PFSK-1 (cell line): ENCODE measurements at regions not wholly inside any gene's neighbourhood (a gene's known extent, or its start where the extent isn't known, plus 50 kb on each side); places are given as distances from the start of the nearest gene placed in this dataset.

ENCODE experiments used
- FOXP2 ChIP-seq: optimal IDR thresholded peaks from 2 replicates; pipeline ENCODE3; 2011; ENCODE audit warnings: borderline replicate concordance, control low read depth, inconsistent platforms; ENCODE audit not compliant: insufficient read depth; ENCODE audit errors: extremely low read length, extremely low read depth
- POLR2AphosphoS5 ChIP-seq: IDR thresholded peaks from 2 replicates; pipeline ENCODE4 v1.6.1; 2012; ENCODE audit warnings: low read depth, mild to moderate bottlenecking, control low read depth, low read length, moderate library complexity
- SIN3A ChIP-seq: IDR thresholded peaks from 2 replicates; pipeline ENCODE4 v1.6.1; 2012; ENCODE audit warnings: mild to moderate bottlenecking, low read length, moderate library complexity, borderline replicate concordance; ENCODE audit not compliant: insufficient read depth
- TAF1 ChIP-seq: IDR thresholded peaks from 2 replicates; pipeline ENCODE4 v1.6.1; 2012; ENCODE audit warnings: low read length, control low read depth, borderline replicate concordance; ENCODE audit not compliant: insufficient read depth
- TF ChIP-seq, protein P1 (sequence below), 2 experiments: IDR thresholded peaks; 2 replicates each; pipeline versions ENCODE4 v1.6.1 to v1.8.0; 2011 to 2012; ENCODE audit warnings: low read depth in 2 of 2, low read length in 2 of 2, control low read depth in 1 of 2, inconsistent platforms in 1 of 2, mild to moderate bottlenecking in 1 of 2, moderate library complexity in 1 of 2; ENCODE audit not compliant: insufficient read depth in 1 of 2

DNA sequence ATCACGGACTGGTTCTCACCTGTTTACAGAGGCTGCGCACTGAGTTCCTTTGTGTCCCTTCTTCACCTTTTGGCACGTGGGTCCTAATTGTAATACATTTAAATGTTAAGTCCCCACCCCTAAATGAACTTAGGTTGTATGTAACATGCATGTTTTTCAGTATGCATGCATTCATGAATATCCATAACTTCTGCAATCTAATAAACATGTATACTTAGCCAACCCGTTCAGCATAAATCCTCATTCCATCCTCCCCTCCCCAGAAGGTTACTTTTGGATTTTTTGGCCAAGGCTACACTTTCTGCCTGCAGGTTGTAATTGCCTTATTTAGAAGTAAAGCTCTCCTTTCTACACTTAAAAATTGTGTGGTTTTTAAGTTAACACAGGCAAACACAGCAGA is 314.7 kb downstream of the SUCLG1 start:
- no peak for TF ChIP-seq FOXP2
- TF ChIP-seq POLR2AphosphoS5: no peak
- no peak for TF ChIP-seq SIN3A
- no peak for TF ChIP-seq TAF1
- TF ChIP-seq, protein P1, sequence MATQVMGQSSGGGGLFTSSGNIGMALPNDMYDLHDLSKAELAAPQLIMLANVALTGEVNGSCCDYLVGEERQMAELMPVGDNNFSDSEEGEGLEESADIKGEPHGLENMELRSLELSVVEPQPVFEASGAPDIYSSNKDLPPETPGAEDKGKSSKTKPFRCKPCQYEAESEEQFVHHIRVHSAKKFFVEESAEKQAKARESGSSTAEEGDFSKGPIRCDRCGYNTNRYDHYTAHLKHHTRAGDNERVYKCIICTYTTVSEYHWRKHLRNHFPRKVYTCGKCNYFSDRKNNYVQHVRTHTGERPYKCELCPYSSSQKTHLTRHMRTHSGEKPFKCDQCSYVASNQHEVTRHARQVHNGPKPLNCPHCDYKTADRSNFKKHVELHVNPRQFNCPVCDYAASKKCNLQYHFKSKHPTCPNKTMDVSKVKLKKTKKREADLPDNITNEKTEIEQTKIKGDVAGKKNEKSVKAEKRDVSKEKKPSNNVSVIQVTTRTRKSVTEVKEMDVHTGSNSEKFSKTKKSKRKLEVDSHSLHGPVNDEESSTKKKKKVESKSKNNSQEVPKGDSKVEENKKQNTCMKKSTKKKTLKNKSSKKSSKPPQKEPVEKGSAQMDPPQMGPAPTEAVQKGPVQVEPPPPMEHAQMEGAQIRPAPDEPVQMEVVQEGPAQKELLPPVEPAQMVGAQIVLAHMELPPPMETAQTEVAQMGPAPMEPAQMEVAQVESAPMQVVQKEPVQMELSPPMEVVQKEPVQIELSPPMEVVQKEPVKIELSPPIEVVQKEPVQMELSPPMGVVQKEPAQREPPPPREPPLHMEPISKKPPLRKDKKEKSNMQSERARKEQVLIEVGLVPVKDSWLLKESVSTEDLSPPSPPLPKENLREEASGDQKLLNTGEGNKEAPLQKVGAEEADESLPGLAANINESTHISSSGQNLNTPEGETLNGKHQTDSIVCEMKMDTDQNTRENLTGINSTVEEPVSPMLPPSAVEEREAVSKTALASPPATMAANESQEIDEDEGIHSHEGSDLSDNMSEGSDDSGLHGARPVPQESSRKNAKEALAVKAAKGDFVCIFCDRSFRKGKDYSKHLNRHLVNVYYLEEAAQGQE (IDR thresholded peaks at IDR 0.05; ENCODE audit: insufficient read depth in 1 of 2, low read depth in 2 of 2, low read length in 2 of 2): no peak

DNA sequence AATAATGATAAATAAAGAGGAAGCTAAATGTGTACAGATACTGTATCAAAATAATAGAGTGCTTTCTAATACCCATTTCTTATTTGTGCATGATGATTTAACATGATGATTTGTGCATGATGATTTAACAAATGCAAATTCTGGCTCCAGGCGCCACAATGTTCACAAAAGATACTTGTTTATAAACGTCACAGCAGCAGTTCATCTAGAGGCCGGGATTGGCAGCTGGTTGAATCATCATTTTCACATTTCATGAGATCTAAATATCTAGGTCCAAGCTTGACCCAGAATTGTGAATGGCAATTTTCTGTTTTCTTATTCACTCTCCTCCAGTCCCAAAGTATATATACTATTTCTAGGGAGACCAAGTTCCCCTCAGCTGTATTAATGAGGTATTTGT is 322.0 kb downstream of the SUCLG1 start:
- no peak for TF ChIP-seq SIN3A
- TF ChIP-seq POLR2AphosphoS5: no peak
- TF ChIP-seq FOXP2: no peak
- TF ChIP-seq, protein P1 (IDR thresholded peaks at IDR 0.05; ENCODE audit: insufficient read depth in 1 of 2, low read depth in 2 of 2, low read length in 2 of 2): no peak
- no peak for TF ChIP-seq TAF1

DNA sequence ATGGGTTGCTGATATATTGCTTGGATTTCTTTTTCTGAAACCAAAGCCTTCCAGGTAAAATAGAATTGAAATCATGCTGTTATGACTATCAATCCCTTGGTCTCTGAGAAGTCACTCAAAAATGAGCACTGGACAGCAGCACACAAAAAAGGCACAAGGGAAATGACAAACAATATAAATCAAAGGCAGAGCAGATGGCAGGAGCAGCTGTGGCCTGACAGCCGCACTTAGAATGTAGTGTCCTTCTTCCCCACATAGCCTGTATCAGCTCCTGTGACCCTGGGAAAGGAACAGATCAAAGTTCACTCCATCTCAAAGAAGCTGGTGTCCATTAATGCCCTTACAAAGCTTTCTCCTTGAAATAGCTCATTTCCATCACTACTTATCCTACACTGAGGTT is 326.7 kb downstream of the SUCLG1 start:
- TF ChIP-seq TAF1: no peak
- no peak for TF ChIP-seq SIN3A
- TF ChIP-seq POLR2AphosphoS5: no peak
- TF ChIP-seq, protein P1 (IDR thresholded peaks at IDR 0.05; ENCODE audit: insufficient read depth in 1 of 2, low read depth in 2 of 2, low read length in 2 of 2): no peak
- no peak for TF ChIP-seq FOXP2

DNA sequence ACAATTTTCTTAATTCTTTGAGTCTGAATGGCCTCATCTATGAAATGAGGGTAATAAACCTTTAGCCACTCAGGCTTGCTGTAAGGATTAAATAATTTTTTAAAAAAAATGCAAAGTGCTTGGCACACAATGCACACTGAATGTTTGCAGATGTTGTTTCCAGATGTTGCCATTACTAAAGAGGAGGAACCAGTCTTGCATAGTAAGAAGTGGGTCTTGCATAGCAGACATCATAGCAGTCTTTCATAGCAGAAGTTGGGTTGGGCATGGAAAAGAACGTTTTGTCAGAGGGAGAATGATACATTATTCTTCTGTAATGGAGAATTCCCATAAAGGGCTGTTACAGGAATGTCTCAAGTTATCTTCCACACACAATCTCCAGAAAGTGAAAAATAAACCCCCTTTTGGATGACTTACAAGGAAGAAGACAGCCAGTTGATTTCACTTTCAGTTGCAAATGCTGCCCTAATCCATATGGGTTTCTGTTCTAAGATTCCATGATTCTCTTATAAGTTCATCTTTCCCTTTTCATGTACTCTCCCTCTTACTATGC is 327.7 kb downstream of the SUCLG1 start:
- TF ChIP-seq POLR2AphosphoS5 (no peak), FOXP2 (no peak)

DNA sequence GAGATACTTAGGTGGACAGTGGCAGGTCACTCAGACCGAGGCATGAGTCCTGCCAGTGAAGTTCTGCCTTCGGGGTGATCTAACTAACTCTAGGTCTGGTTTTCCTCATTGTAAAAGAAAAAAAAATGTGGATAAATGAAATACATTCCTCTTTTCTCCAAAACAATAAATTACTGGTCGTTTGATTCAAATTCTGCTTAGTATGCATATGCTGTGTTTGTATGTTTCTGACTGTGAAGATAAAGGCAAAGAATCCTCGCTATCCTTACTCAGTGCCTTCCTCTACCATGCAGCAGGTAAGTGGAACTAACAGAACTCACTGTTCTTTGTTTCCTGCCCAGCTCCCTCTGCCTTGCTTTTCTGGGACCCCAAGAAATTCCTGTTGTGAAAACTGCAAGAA is 330.1 kb downstream of the SUCLG1 start:
- no peak for TF ChIP-seq TAF1
- TF ChIP-seq, protein P1 (IDR thresholded peaks at IDR 0.05; ENCODE audit: insufficient read depth in 1 of 2, low read depth in 2 of 2, low read length in 2 of 2): no peak
- no peak for TF ChIP-seq POLR2AphosphoS5
- TF ChIP-seq FOXP2: no peak
